Panc1 (cell line): ENCODE measurements at regions not wholly inside any gene's neighbourhood (a gene's known extent, or its start where the extent isn't known, plus 50 kb on each side); places are given as distances from the start of the nearest gene placed in this dataset.

Source experiments
- ATAC-seq: fragments of 200-7000 bp; cut with Tn5 transposase; 2 replicates; pipeline ENCODE4 v1.9.1; 2020; ENCODE audit warnings: mild to moderate bottlenecking, moderate library complexity
- BruUV-seq: library from RNA; stranded (reverse); fragments of 400-500 nt; replicated peaks from 2 replicates; lab custom pipeline; 2021; lab: Mats Ljungman, UMichigan
- CTCF ChIA-PET: fragments of 300-600 bp; sonication (Branson Sonifier 250); formaldehyde crosslinking; loops from one replicate; lab custom pipeline; 2022; ENCODE audit warnings: antibody characterized with exemption; lab: Charles Lee
- POLR2A ChIA-PET: fragments of 300-600 bp; sonication (Branson Sonifier 250); formaldehyde crosslinking; loops from one replicate; lab custom pipeline; 2022; ENCODE audit warnings: antibody characterized with exemption; lab: Charles Lee
- DNase-seq: peaks from one replicate; pipeline ENCODE4 v3.0.0-alpha.2; 2010; ENCODE audit warnings: low read depth, low spot score
- H3K27ac ChIP-seq: 2 replicates; pipeline ENCODE4 v1.5.1; 2011; ENCODE audit warnings: mild to moderate bottlenecking, low read length, inconsistent platforms
- H3K27me3 ChIP-seq: fragments of 200-500 bp; sonication (Bioruptor generic); 2 replicates; pipeline ENCODE4 v1.6.0; 2014; ENCODE audit warnings: low read length, inconsistent platforms; ENCODE audit not compliant: control insufficient read depth, insufficient read depth
- H3K36me3 ChIP-seq: fragments of 200-500 bp; sonication (Bioruptor generic); 2 replicates; pipeline ENCODE4 v1.5.1; 2014; ENCODE audit warnings: inconsistent platforms, mild to moderate bottlenecking, low read length, moderate library complexity; ENCODE audit not compliant: control insufficient read depth, insufficient read depth
- H3K4me1 ChIP-seq: 2 replicates; pipeline ENCODE4 v1.5.1; 2011; ENCODE audit warnings: inconsistent platforms, mild to moderate bottlenecking, low read length, moderate library complexity; ENCODE audit not compliant: control insufficient read depth, insufficient read depth
- H3K4me3 ChIP-seq, 2 experiments: 2 replicates each; pipeline ENCODE4 v1.5.1; 2011 to 2012; ENCODE audit warnings: low read depth in 2 of 2, low read length in 2 of 2, mild to moderate bottlenecking in 2 of 2, inconsistent platforms in 1 of 2, moderate library complexity in 1 of 2
- H3K9me3 ChIP-seq: fragments of 200-500 bp; sonication (Bioruptor generic); 2 replicates; pipeline ENCODE4 v1.5.1; 2014; ENCODE audit warnings: low read depth, mild to moderate bottlenecking, inconsistent platforms, low read length, moderate library complexity; ENCODE audit not compliant: control insufficient read depth, insufficient read depth
- CTCF ChIP-seq: fragments of 450-650 bp; IDR thresholded peaks from 2 replicates; pipeline ENCODE4 v1.5.1; 2017; ENCODE audit warnings: mild to moderate bottlenecking
- POLR2AphosphoS5 ChIP-seq: IDR thresholded peaks from 2 replicates; pipeline ENCODE4 v1.6.1; 2012; ENCODE audit warnings: mild to moderate bottlenecking, low read depth, low read length, moderate library complexity
- SIN3A ChIP-seq: IDR thresholded peaks from 2 replicates; pipeline ENCODE4 v1.6.1; 2012; ENCODE audit warnings: low read depth, mild to moderate bottlenecking, low read length, moderate library complexity, borderline replicate concordance; ENCODE audit not compliant: insufficient read depth
- TCF7L2 ChIP-seq: IDR thresholded peaks from 2 replicates; pipeline ENCODE4 v1.6.1; 2011; ENCODE audit warnings: mild to moderate bottlenecking, low read depth, low read length, inconsistent platforms
- in situ Hi-C: cut with HindIII; loops from 2 replicates; pipeline ENCODE4 v1.10.0; 2016; ENCODE audit warnings: low sequenced_read_pairs, low pct_unique_long_range_greater_than_20kb
- intact Hi-C: fragments of 100-400 bp; cut with micrococcal nuclease; formaldehyde crosslinking; loops from one replicate; pipeline ENCODE4 v1.10.0; 2022; ENCODE audit not compliant: unreplicated experiment
- TF ChIP-seq, protein P1 (sequence below), 2 experiments: IDR thresholded peaks; 2 replicates each; pipeline ENCODE4 v1.6.1; 2011 to 2012; ENCODE audit warnings: low read depth in 2 of 2, control low read depth in 1 of 2, low read length in 1 of 2, mild to moderate bottlenecking in 1 of 2, moderate library complexity in 1 of 2; ENCODE audit not compliant: insufficient read depth in 1 of 2

- DNase-seq, result no peak
- ChIA-PET CTCF (no interaction called here), POLR2A (no interaction called here)
- Histone ChIP-seq H3K27me3 (no peaks in the 10 kb centered on the region; the same call in 1 of the 2 replicates), H3K27ac (no peak overlapping the region), H3K4me1 (no peaks in the 10 kb centered on the region), H3K9me3 (no peaks in the 10 kb centered on the region), H3K4me3 (no peak overlapping the region), H3K36me3 (no peaks in the 10 kb centered on the region)
- TF ChIP-seq TCF7L2, result no peak
- TF ChIP-seq CTCF, result no peak
- no peak for TF ChIP-seq SIN3A
- no peak for TF ChIP-seq POLR2AphosphoS5
- TF ChIP-seq, protein P1, sequence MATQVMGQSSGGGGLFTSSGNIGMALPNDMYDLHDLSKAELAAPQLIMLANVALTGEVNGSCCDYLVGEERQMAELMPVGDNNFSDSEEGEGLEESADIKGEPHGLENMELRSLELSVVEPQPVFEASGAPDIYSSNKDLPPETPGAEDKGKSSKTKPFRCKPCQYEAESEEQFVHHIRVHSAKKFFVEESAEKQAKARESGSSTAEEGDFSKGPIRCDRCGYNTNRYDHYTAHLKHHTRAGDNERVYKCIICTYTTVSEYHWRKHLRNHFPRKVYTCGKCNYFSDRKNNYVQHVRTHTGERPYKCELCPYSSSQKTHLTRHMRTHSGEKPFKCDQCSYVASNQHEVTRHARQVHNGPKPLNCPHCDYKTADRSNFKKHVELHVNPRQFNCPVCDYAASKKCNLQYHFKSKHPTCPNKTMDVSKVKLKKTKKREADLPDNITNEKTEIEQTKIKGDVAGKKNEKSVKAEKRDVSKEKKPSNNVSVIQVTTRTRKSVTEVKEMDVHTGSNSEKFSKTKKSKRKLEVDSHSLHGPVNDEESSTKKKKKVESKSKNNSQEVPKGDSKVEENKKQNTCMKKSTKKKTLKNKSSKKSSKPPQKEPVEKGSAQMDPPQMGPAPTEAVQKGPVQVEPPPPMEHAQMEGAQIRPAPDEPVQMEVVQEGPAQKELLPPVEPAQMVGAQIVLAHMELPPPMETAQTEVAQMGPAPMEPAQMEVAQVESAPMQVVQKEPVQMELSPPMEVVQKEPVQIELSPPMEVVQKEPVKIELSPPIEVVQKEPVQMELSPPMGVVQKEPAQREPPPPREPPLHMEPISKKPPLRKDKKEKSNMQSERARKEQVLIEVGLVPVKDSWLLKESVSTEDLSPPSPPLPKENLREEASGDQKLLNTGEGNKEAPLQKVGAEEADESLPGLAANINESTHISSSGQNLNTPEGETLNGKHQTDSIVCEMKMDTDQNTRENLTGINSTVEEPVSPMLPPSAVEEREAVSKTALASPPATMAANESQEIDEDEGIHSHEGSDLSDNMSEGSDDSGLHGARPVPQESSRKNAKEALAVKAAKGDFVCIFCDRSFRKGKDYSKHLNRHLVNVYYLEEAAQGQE (IDR thresholded peaks at IDR 0.05; ENCODE audit: insufficient read depth in 1 of 2, low read depth in 2 of 2, low read length in 1 of 2), result no peak
- ATAC-seq, result no peak
- intact Hi-C loops, result no loop called here
- in situ Hi-C loops, result no loop called here
- BruUV-seq, result no TSS peak
These were observed 282.8 kb upstream of the ATP5MC3 start for GRCh38 chr2:175464311-175464670.

GRCh38 chr2:175463589-175464310 lies 282.2 kb upstream of the ATP5MC3 start:
- no TSS peak for BruUV-seq
- no peak overlapping the region for H3K4me3 ChIP-seq
- H3K27me3 ChIP-seq, result no peaks in the 10 kb centered on the region; the same call in 1 of the 2 replicates
- H3K4me1 ChIP-seq, result no peaks in the 10 kb centered on the region
- ChIA-PET POLR2A (no interaction called here), CTCF (no interaction called here)
- no peaks in the 10 kb centered on the region for H3K9me3 ChIP-seq
- ATAC-seq (no peak), DNase-seq (no peak)
- no peak overlapping the region for H3K27ac ChIP-seq
- intact Hi-C loops (no loop called here), in situ Hi-C loops (no loop called here)
- TF ChIP-seq CTCF (no peak), POLR2AphosphoS5 (no peak), SIN3A (no peak), TCF7L2 (no peak)
- TF ChIP-seq, protein P1 (IDR thresholded peaks at IDR 0.05; ENCODE audit: insufficient read depth in 1 of 2, low read depth in 2 of 2, low read length in 1 of 2), result no peak
- H3K36me3 ChIP-seq, result no peaks in the 10 kb centered on the region
